ENCODE measurements at regions not wholly inside any gene's neighbourhood (a gene's known extent, or its start where the extent isn't known, plus 50 kb on each side); places are given as distances from the start of the nearest gene placed in this dataset.

GRCh38 chr1:198942466-198942865 is 303.6 kb downstream of the PTPRC start:
- intact Hi-C loops (cut with DNase I) = no loop called here
- no peaks in the 10 kb centered on the region for H3K9me3 ChIP-seq
- WGBS, 2 donors = 47 to 78% methylated on average over 4 of the region's 4 CpGs
- H3K4me1 ChIP-seq = no peaks in the 10 kb centered on the region
- H3K36me3 ChIP-seq = no peaks in the 10 kb centered on the region
- H3K4me3 ChIP-seq = no peak overlapping the region
- TF ChIP-seq EP300 (IDR thresholded peaks at IDR 0.05) (no peak), CTCF (IDR thresholded peaks at IDR 0.05) (no peak), POLR2AphosphoS5 (IDR thresholded peaks at IDR 0.05) (no peak), POLR2A (IDR thresholded peaks at IDR 0.05) (no peak)
- no peaks in the 10 kb centered on the region for H3K27me3 ChIP-seq
- H3K27ac ChIP-seq = no peak overlapping the region
- no peak for DNase-seq

- Histone ChIP-seq H3K27me3 (no peaks in the 10 kb centered on the region), H3K27ac (no peak overlapping the region), H3K4me1 (no peaks in the 10 kb centered on the region), H3K36me3 (no peaks in the 10 kb centered on the region), H3K4me3 (no peak overlapping the region), H3K9me3 (no peaks in the 10 kb centered on the region)
- WGBS, 2 donors = 78 to 86% methylated on average over 3 of the region's 3 CpGs
- no peak for DNase-seq
- TF ChIP-seq EP300 (IDR thresholded peaks at IDR 0.05) (no peak), CTCF (IDR thresholded peaks at IDR 0.05) (no peak), POLR2AphosphoS5 (IDR thresholded peaks at IDR 0.05) (no peak), POLR2A (IDR thresholded peaks at IDR 0.05) (no peak)
- intact Hi-C loops (cut with DNase I) = no loop called here
These were observed 304.8 kb downstream of the PTPRC start for GRCh38 chr1:198943484-198944187.

GRCh38 chr1:198947456-198947855 is 308.6 kb downstream of the PTPRC start:
- Histone ChIP-seq H3K9me3 (no peaks in the 10 kb centered on the region), H3K4me3 (no peak overlapping the region), H3K27me3 (no peaks in the 10 kb centered on the region), H3K36me3 (no peaks in the 10 kb centered on the region), H3K27ac (no peak overlapping the region), H3K4me1 (no peaks in the 10 kb centered on the region)
- intact Hi-C loops (cut with DNase I) = no loop called here
- TF ChIP-seq EP300 (IDR thresholded peaks at IDR 0.05) (no peak), CTCF (IDR thresholded peaks at IDR 0.05) (no peak)
- no peak for DNase-seq
- 80 to 87% methylated on average over 1 of the region's 1 CpG for WGBS, 2 donors

- WGBS, 2 donors = 97% methylated on average over 28 of the region's 28 CpGs
- H3K4me3 ChIP-seq = no peak overlapping the region
- no peak overlapping the region for H3K27ac ChIP-seq
- TF ChIP-seq POLR2AphosphoS5 (IDR thresholded peaks at IDR 0.05) (no peak), CTCF (IDR thresholded peaks at IDR 0.05) (no peak), POLR2A (IDR thresholded peaks at IDR 0.05) (no peak), EP300 (IDR thresholded peaks at IDR 0.05) (no peak)
- no peaks in the 10 kb centered on the region for H3K4me1 ChIP-seq
- no peaks in the 10 kb centered on the region for H3K9me3 ChIP-seq
- intact Hi-C loops (cut with DNase I) = no loop called here
- H3K36me3 ChIP-seq = no peaks in the 10 kb centered on the region
- H3K27me3 ChIP-seq = no peaks in the 10 kb centered on the region
- DNase-seq = peak; percentile 53
These were observed 310.2 kb downstream of the PTPRC start for GRCh38 chr1:198948895-198949659.

Data from sigmoid colon (tissue), 6 donors.